NCI-H460 (cell line): ENCODE measurements at regions not wholly inside any gene's neighbourhood (a gene's known extent, or its start where the extent isn't known, plus 50 kb on each side); places are given as distances from the start of the nearest gene placed in this dataset.

Experiments used
- DNase-seq: peaks from one replicate; pipeline ENCODE4 v3.0.0-alpha.2; 2016; ENCODE audit warnings: low read depth; ENCODE audit errors: extremely low read depth

DNA sequence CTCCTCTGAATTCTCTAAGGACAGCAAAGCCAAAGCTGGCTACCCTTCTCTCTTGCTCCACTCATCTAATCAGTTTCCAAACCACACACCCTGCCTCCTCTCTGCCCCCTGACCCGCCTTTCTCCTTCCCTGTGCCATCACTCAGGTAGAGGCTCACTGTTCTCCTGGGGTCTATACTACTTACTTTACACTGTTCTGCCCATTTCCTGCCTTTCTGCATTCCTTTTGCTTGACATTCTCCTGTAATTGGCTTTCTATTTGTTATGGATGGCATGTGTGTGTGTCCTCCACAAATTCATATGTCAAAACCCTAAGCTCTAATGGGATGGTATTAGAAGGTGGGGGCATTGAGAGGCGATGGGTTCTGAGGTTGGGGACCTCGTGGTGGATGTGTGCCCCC, 675.2 kb upstream of the ID2 start:
- DNase-seq = no peak

DNA sequence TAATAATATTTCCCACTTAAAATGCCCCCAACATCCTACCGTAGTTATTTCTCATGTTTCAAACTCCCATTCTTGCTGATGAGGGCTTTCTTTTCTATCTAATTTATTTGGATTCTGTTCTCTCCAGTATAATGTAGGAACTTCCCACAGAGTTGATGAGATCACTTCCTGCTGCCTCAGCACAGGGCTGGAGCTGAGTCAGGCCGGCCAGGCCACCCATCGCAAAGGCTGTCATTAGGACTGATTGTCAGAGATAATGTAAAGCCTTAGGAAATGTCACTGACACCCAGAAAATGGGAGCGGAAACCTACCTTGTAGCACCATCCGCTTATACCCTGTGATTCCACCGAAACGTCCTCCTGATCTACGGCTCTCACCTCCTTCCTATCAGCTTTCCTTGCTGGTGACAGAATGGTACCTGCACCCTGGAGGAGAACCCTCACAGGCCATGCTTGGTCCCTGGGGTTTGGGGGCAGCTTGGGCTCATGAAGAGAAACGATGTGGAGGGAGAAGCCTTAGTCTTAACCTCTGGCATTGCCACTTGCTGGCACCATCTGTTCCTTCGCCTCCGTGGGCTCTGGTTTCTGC, 672.8 kb upstream of the ID2 start:
- DNase-seq = no peak

DNA sequence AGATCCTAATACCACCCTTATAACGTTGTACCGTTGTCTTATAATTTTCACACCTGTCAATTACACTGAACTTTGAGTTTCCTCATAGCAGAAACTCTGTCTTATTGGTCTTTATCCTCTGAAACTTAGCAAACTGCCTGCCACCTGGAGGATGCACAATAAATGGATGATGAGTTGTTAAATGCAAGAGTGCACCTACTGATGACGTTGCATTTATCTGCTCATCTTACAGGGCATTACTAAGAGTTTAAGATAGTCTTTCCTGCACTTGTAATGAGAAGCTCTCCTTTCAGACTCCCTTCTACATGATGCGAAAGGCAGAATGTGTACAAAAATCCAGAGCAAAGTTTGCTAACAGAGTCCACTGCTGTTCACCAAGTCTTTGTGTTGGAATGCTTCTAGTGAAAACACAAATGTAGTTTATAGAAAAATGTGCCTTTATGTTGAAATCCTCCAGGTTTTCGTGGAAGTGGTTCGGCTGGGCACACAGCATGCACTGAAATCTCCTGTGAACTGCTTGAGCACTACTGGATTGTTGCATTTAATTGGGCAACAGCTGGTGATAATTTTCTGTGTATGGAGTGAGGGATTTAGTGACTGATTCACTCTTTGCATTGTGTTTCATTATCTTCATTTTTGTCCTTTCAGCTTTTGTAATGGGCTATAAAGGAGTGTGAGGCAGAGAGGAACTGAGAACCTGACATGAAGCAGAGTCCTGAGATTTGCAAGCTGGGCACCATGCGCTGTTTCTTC, 665.8 kb upstream of the ID2 start:
- no peak for DNase-seq

DNA sequence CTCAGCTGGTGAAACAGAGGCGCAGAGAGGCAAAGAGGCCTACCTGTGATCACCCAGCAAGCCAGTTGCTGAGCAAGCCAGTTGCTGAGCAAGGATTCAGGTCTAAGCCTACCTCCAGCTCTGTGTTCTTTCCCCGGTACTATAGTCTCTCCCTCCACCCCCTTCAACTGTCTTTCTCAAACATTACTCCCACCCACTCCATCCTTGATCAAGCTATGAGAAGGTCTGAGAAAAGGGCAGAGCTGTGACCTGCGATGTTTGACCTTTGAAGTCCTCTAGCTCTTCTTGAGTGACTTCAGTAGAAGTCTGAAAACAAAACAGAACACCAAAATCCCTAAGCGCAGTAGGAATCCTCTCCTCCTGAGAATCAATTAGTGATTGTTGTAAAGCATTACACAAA, 665.2 kb upstream of the ID2 start:
- DNase-seq = no peak

DNA sequence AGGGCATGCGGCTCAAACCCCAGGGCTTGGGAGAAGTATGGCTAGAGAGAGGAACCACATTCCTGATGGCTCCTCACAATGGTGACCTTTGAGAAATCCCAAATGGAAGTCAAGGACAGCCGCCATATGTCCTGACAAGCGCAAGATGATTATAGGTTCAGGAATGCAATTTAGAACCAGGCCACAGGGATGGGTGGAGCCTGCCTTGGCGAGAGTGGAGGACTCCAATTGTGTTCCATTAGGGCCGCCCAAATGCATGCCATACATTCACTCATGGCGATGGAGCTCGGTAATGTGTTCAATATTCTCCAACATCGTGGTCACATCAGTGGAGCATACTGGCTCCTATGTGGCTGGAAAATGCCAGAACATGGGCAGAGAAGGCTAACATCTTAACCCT, 662.9 kb upstream of the ID2 start:
- no peak for DNase-seq

DNA sequence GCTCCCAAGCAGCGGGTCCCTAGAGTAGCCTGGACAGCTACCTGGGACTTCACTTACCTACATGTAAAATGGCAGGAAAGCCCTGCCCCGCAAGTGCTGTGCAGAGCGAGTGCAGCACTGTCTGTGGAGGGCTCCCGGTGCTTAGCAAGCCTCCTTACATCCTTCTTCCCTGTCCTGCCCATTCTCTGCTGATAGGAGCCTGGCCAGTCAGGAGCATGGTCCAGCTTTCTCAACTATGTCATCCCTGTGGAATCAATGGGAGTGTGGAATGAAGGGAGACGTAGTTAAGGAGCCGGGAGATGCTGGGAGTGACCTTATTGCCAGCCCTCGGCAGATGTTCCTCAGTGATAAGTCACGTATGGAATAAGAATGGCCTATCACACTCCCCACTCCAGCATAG, 661.9 kb upstream of the ID2 start:
- no peak for DNase-seq

DNA sequence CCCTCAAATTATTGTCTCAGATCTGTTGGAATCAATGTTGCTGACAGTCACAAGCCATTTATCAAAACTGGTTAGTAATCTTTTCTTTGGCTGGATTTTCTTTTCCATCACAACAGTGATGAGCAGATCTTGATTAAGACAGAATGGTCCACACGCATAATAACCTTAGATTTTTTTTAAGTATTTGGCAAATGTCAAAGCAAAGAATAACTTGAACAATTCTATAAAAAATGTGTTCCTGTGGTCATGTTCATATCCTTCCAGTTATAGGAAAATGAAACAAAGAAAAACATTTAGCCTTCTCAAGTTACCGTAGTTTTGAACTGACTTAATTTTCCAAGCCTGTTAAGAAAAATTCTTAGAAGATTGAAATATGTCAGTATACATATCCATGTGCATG, 659.9 kb upstream of the ID2 start:
- DNase-seq = no peak

DNA sequence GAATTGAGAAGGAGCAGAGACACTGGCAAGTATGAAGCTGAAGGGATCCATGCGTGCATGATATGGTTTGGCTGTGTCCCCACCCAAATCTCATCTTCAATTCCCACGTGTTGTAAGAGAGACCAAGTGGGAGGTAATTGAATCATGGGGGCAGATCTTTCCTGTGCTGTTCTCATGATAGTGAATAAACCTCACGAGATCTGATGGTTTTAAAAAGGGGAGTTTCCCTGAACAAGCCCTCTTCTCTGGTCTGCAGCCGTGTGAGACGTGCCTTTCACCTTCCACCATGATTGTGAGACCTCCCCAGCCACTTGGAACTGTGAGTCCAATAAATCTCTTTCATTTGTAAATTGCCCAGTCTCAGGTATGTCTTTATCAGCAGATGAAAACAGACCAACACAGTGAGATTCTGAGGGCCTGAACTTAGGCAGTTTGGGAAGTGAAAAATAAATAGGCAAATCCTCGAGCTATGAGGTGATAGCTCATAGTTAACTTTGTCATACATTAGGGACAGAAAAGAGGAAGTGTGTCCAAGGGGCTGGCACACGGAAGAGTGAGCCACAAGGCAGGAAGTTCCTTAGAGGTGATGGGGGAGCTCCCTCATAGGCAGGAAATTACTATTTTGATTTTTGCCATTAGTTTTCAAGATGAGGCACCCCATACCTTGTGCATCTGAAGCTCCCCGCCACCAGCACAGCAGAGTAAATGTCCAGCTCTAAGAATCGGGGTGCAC, 658.8 kb upstream of the ID2 start:
- no peak for DNase-seq

DNA sequence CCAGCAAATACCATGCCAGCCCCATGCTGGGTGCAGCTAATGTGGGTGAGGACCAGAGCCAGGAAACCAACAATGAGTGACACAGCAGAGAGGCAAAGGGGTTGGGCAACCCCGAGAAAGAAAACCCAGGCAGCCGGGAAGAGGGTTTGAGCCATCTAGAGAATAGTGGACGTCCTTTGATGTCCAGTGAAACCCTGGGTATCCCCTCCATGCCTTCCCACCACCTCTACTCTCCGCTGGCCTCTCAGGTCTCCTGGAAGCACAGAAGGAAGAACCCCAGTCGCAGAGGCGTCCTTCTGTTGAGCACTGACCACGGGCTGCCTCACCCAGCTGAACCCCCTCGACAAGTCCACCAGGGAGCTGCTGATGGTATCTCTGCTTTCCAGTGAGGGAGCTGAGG, 657.4 kb upstream of the ID2 start:
- no peak for DNase-seq

DNA sequence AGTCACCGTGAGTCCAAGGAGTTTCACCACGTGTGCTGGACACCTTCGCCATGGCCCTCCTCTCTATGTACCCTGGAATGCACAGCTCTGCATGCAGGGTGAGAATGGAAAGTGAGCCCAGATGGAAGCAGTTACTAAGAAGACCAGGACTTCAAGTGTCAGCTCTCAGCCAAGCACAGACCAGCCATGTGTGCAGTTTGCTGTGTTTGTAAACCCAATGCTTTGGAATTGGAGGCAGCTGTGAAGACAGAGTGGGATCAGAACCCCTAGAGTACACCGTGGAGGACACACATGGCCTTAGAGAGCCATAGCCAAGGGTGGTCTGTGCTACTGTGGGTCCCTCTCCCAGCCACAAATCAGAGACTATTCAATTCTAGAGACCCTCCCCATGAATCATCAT, 655.5 kb upstream of the ID2 start:
- DNase-seq = no peak

DNA sequence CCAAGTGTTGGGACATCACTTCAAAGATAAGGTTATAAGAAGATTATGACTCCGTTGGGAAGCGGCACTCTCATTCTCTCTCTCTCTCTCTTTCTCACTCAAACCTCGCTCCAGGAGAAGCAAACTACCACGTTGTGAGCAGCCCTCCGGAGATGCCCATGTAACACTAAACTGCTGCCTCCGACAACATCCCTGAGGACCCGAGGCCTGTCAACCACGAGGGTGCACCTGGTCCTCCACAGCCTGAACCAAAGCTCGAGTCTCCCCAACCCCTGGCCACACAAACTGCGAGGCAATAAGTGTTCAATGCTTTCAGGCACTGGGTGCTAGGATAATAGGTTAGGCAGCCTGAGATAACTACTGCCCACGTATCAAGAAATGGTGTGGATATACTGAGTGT, 654.5 kb upstream of the ID2 start:
- no peak for DNase-seq

DNA sequence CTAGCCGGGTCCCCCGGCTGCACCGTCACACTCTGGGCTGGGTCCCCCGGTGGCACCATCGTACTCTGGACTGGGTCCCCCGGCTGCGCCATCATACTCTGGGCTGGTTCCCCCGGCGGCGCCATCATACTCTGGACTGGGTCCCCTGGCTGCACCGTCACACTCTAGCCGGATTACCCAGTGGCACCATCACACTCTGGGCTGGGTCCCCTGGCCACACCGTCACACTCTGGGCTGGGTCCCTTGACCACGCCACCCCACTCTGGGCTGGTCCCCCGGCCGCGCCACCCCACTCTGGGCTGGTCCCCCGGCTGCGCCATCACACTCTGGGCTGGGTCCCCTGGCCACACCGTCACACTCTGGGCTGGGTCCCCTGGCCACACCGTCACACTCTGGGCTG, 653.8 kb upstream of the ID2 start:
- DNase-seq = no peak

DNA sequence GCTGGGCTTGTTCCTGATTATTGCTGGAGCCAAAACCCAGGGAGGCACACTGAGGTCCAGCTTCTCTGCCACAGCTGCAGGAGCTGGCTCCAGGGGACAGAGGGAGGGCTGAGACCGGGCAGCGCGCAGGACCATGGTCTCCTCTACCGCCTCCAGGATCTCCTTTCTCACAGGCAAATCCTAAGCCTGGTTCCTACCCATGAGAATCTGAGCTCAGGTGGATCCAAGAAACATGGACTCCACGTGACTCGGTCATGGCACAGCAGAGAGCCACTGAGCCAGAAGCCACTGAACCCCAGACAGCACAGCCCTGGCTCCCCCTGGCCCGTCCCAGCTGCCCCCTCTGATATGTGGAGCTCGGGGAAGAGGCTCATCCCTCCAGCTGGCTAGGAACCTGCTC, 653.4 kb upstream of the ID2 start:
- DNase-seq = no peak

DNA sequence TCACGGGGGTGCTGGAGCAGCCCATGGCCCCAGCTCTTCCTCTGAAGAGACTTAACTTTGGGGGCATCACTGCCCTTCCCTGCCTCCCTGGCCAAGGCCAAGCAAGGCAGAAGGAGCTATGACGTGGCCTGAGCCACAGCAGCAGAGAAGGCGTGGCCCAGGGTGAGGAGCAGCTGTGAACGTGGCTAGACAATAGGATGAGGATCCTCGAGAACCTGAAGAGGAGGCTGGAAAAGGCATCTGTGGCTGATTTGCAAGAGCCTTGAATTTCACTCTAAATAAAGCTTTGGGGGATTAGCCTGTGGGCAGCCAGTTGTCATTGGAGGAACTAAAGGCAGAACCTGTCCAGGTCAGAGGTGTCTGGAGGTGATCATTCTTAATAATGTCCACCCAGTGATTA, 652.9 kb upstream of the ID2 start:
- DNase-seq = no peak

DNA sequence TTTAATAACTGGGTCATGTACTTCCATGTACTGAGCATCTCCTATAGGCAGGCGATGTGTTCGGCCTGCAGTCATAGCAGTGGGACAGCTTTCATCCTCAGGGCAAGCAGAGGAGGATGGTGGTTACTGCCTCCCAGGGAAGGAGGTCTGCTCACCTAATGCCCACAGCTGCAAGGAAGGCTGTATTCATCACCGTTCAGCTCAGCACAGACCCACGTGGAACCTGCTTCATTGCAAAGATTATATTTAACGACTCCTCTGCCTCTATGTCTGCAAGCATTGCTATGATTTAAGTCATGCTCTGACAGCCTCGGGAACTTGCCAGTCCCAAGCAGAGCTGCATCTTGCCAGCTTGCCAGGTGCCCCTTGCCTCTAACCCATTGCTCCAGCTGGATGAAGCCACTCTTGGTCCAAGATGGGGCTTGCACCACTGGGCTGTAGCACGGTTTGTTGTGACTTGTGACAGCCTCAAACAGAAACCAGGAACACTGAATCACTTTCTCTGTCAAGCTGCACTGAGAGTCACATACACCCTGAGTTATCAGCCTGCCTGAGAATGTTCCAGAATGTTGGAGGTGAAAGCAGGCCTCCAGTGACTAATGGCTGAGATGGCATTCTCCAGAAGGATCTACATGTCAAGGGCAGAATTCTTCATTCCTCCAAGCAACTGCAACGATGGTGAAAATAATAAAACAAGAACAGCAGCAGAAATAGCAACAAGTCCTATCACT, 651.1 kb upstream of the ID2 start:
- no peak for DNase-seq

DNA sequence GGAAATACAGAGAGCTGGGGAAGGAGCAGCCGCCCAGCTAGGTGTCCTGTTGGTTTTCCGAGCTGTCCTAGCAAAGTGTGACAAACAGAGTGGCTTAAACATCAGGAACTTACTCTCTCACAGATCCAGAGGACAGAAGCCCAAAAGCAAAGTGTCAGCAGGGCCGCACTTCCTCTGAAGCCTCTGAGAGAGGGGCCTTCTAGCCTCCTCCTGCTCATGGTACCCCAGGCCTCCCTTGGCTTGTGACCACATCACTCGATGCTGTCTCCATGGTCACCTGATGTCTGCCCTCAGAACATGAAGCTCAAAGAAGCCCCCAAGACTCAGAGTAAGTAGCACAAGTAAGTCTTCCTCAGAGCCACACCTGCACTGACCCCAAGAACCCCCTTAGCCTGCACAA, 650.5 kb upstream of the ID2 start:
- no peak for DNase-seq

DNA sequence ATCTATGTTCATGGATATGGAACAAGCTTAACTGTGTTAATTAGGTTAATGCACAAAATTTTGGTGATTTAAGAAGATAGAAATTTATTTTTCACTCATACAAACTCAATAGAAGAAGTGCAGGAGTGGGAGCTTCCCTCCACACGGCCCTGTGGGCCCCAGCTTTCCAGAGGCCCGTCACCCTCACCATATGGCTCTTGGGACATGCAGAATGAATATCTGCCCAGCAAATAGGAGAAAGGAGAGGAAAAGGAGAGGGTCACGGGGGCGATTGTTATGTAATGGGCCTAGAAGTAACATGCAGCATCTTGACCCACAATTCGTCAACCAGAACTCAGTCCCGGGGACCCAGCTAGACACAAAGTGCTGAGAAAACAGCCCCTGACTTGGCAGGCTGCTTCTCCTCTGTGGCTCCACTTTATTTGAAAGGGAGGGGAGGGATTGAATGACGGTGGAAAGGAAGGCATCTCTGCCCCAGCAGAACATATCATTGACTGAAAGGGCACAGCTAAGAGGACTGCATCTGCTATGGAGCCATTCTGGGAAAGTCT, 648.2 kb upstream of the ID2 start:
- DNase-seq = no peak

DNA sequence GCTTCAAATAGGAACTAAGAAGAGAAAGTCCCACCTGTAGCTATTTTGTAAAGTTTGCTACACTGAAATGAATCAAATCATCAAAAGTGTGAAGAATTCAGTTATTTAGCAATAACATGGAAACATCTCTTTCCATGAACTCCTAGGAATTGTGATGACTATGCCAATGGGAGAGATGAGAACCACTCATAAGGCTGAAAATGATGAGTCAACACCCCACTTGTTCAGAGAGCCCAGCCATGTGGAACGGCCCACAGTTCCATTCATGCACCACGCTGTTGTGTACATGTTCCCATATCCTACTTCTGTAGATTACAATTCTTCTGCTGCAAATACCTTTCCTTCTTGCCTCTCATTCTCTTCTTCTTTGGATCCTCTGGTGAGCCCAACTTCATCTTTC, 645.5 kb upstream of the ID2 start:
- DNase-seq = no peak

DNA sequence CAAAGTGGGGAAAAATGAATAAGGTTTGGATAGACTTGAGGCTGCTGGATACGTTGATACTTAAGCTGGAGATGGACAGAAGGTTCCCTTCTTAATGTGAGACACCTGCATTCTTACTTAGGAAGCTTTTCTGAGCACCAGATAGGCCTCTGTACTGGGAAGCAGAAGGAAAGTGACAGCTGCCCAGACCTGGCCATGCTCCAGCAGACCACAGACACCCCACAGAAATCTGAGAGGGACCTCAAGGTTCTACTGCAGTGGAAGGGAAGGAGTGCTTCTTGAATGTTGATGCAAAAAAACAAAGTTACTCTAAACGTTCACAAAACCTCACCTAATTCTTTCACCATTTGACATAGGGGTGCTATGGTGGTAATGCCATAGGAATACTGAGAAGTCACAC, 642.1 kb upstream of the ID2 start:
- no peak for DNase-seq

DNA sequence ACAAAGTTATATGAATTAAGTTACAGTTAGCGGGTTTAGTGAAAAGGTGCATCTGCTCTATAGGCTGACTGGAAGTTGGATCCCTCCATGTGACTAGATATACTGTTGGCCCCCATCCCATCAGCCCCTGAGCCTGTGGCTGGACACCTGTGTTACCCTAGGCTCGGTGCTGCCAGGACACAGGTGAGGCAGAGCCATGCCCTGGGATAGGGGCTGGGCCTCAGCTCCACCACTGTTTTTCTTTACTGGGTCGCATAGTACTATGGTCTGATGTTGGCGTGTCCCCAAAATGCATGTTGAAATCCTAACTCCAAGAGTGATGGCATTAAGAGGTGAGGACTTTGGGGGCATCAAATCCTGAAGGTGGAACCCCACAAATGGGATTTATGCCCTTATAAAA, 638.6 kb upstream of the ID2 start:
- no peak for DNase-seq

DNA sequence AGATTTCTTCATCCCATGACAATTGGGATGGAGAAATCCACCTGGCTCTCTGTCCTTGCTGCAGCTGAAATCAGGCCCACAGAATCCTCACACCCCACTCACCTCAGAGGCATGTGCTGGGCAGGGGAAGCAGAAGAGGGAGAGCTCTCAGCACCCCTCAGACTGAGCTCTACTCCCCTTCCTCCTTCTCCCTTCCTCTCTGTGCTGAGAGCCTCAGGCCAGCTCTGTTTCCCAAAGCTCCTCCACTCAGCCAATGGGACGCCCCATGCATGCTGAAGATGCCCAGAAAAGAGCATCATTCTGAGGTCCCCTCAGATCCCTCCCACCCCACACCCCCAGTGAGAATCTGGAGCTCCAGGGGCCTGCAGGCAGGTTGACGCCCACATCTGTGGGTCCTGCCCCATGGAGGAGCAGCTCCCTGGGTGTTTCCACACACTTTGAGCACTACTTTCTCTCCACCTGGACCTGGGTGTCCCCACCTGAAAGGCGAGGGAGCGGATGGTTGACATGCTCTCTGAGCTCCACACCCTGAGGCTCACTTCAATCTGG, 637.7 kb upstream of the ID2 start:
- no peak for DNase-seq
